ENCODE measurements at regions not wholly inside any gene's neighbourhood (a gene's known extent, or its start where the extent isn't known, plus 50 kb on each side); places are given as distances from the start of the nearest gene placed in this dataset.
A peak's percentile ranks its signal among the peaks of the same experiment; 100 is the strongest.
"Not testable (repeated sequence)": the region's sequence is repeated elsewhere in the genome, so short reads cannot be mapped to it uniquely, and the experiment has no call there.

- DNase-seq = no peak
Measured at GRCh38 chr16:63883091-63883490, 1238.8 kb downstream of the CDH11 start.

- DNase-seq = no peak
Measured at GRCh38 chr16:63882576-63882975, 1239.3 kb downstream of the CDH11 start.

- DNase-seq = no peak
Measured at GRCh38 chr16:63880948-63881347, 1240.9 kb downstream of the CDH11 start.

GRCh38 chr16:63877401-63877800 lies 1244.5 kb downstream of the CDH11 start:
- DNase-seq = no peak

- no peak for DNase-seq
Measured at GRCh38 chr16:63876103-63876502, 1245.8 kb downstream of the CDH11 start.

- DNase-seq = not testable (repeated sequence)
Measured at GRCh38 chr16:63860700-63861099, 1261.2 kb downstream of the CDH11 start.

- DNase-seq = no peak
Measured at GRCh38 chr16:63856537-63856936, 1265.3 kb downstream of the CDH11 start.

GRCh38 chr16:63850979-63851378 lies 1270.9 kb downstream of the CDH11 start:
- DNase-seq = no peak

GRCh38 chr16:63841271-63841670 lies 1280.6 kb downstream of the CDH11 start:
- DNase-seq = no peak

GRCh38 chr16:63830061-63830460 lies 1291.8 kb downstream of the CDH11 start:
- DNase-seq = no peak

- DNase-seq = peak; percentile 19
Measured at GRCh38 chr16:63822818-63823217, 1299.0 kb downstream of the CDH11 start.

GRCh38 chr16:63816276-63816675 lies 1305.6 kb downstream of the CDH11 start:
- DNase-seq = no peak

- DNase-seq = no peak
Measured at GRCh38 chr16:63813862-63814261, 1308.0 kb downstream of the CDH11 start.

- DNase-seq = no peak
Measured at GRCh38 chr16:63808730-63809129, 1313.1 kb downstream of the CDH11 start.

- DNase-seq = no peak
Measured at GRCh38 chr16:63806794-63807506, 1314.9 kb downstream of the CDH11 start.

GRCh38 chr16:63804126-63804525 lies 1317.7 kb downstream of the CDH11 start:
- no peak for DNase-seq

GRCh38 chr16:63789603-63790002 lies 1332.3 kb downstream of the CDH11 start:
- DNase-seq = peak; percentile 56

GRCh38 chr16:63787014-63787413 lies 1334.8 kb downstream of the CDH11 start:
- DNase-seq = peak; percentile 41

GRCh38 chr16:63785170-63785569 lies 1336.7 kb downstream of the CDH11 start:
- no peak for DNase-seq

- no peak for DNase-seq
Measured at GRCh38 chr16:63776437-63776836, 1345.4 kb downstream of the CDH11 start.

GRCh38 chr16:63776034-63776433 lies 1345.8 kb downstream of the CDH11 start:
- DNase-seq = no peak

- no peak for DNase-seq
Measured at GRCh38 chr16:63774302-63774701, 1347.6 kb downstream of the CDH11 start.

- DNase-seq = no peak
Measured at GRCh38 chr16:63769211-63769610, 1352.7 kb downstream of the CDH11 start.

GRCh38 chr16:63760246-63760645 lies 1361.6 kb downstream of the CDH11 start:
- DNase-seq = peak; percentile 82

- DNase-seq = peak; percentile 25
Measured at GRCh38 chr16:63752347-63752746, 1369.5 kb downstream of the CDH11 start.
